ENCODE measurements at regions not wholly inside any gene's neighbourhood (a gene's known extent, or its start where the extent isn't known, plus 50 kb on each side); places are given as distances from the start of the nearest gene placed in this dataset.
A peak's percentile ranks its signal among the peaks of the same experiment; 100 is the strongest.

GRCh38 chr5:67725604-67726003 lies 490.0 kb upstream of the PIK3R1 start:
- intact Hi-C loops (cut with micrococcal nuclease) (no loop called here), dilution Hi-C loops (cut with MboI; ENCODE audit: extremely low pct_ligation_motif_present, low sequenced_read_pairs) (no loop called here)
- TF ChIP-seq POLR2AphosphoS5 (IDR thresholded peaks at IDR 0.05; ENCODE audit: insufficient read depth, low read depth, low read length), result peak; percentile 24
- peak; percentile 55 for TF ChIP-seq FOS (IDR thresholded peaks at IDR 0.05; ENCODE audit: borderline replicate concordance, insufficient read depth, low read length)
- TF ChIP-seq MYC (IDR thresholded peaks at IDR 0.05; ENCODE audit: low read depth, low read length), result no peak
- TF ChIP-seq EZH2 (IDR thresholded peaks at IDR 0.05; ENCODE audit: borderline replicate concordance, low read depth, low read length, severe bottlenecking), result no peak
- TF ChIP-seq JUN (IDR thresholded peaks at IDR 0.05; ENCODE audit: borderline replicate concordance, insufficient read depth, insufficient read length, low read depth), result peak; percentile 47
- no peak for TF ChIP-seq CTCF (IDR thresholded peaks at IDR 0.05; ENCODE audit: extremely low read depth in 1 of 2, insufficient read depth in 1 of 2, low read depth in 1 of 2, low read length in 2 of 2)
- POLR2A ChIA-PET, result no interaction called here
- Histone ChIP-seq H4K20me1 (replicated peaks; ENCODE audit: control insufficient read depth, extremely low read depth, insufficient read depth, low read length) (no peaks in the 10 kb centered on the region), H3K4me1 (ENCODE audit: control insufficient read depth, extremely low read depth, insufficient read depth, low read length) (peaks cover 13% of the 10 kb centered on the region), H3K27ac (ENCODE audit: insufficient read depth, low read depth, low read length) (peak overlapping the region; percentile 24), H3K4me2 (ENCODE audit: insufficient read depth, low read length) (peak overlapping the region; percentile 31), H3K79me2 (ENCODE audit: control insufficient read depth, insufficient read depth, low read length) (no peaks in the 10 kb centered on the region), H3K9ac (replicated peaks; ENCODE audit: extremely low read depth, insufficient read depth, low read length) (no peak overlapping the region), H2AFZ (ENCODE audit: low read depth, low read length) (no peak overlapping the region), H3K9me3 (replicated peaks; ENCODE audit: control insufficient read depth, insufficient read depth, low read length) (no peaks in the 10 kb centered on the region), H3K27me3 (ENCODE audit: control insufficient read depth in 2 of 2, insufficient read depth in 2 of 2, low read length in 2 of 2) (no peaks in the 10 kb centered on the region), H3K9me1 (replicated peaks; ENCODE audit: control insufficient read depth, extremely low read depth, insufficient read depth, low read length) (no peaks in the 10 kb centered on the region), H3K36me3 (ENCODE audit: control insufficient read depth in 2 of 2, extremely low read depth in 1 of 2, insufficient read depth in 2 of 2, low read length in 2 of 2) (no peaks in the 10 kb centered on the region), H3K4me3 (replicated peaks in 1 of 3; ENCODE audit: insufficient read depth in 1 of 3, low read depth in 1 of 3, low read length in 3 of 3) (no peak overlapping the region)
- peak; percentile 64 for FAIRE-seq
- peak; percentile 74 for DNase-seq (ENCODE audit: low read depth, low spot score)
- no TSS peak for BruUV-seq (replicated peaks)
- CTCF ChIA-PET, result no interaction called here

Measured in endothelial cell of umbilical vein (primary cell).